NT2/D1 (cell line): ENCODE measurements at regions not wholly inside any gene's neighbourhood (a gene's known extent, or its start where the extent isn't known, plus 50 kb on each side); places are given as distances from the start of the nearest gene placed in this dataset.

Experiments
- SUZ12 ChIP-seq: IDR thresholded peaks from 2 replicates; pipeline ENCODE4 v1.6.1; 2011; ENCODE audit not compliant: insufficient read length, insufficient read depth; ENCODE audit errors: extremely low read depth
- YY1 ChIP-seq: IDR thresholded peaks from 2 replicates; pipeline ENCODE4 v1.6.1; 2011; ENCODE audit not compliant: insufficient read length, insufficient read depth

- TF ChIP-seq YY1 (no peak), SUZ12 (no peak)
Observed at GRCh38 chr1:166626711-166627110, 212.6 kb upstream of the POGK start.
